BJ (cell line): ENCODE measurements at regions not wholly inside any gene's neighbourhood (a gene's known extent, or its start where the extent isn't known, plus 50 kb on each side); places are given as distances from the start of the nearest gene placed in this dataset.

Experiments used
- CTCF ChIA-PET: fragments of 350-600 bp; formaldehyde crosslinking; extraction: SDS; loops from one replicate; lab custom pipeline; 2021; ENCODE audit warnings: antibody characterized with exemption, inconsistent platforms; lab: Yijun Ruan, JAX
- POLR2A ChIA-PET: fragments of 300-600 bp; sonication (Branson Sonifier 250); formaldehyde crosslinking; extraction: SDS; loops from one replicate; lab custom pipeline; 2021; ENCODE audit warnings: antibody characterized with exemption; lab: Charles Lee
- DNase-seq: peaks from one replicate; pipeline ENCODE4 v3.0.0-alpha.2; 2011; ENCODE audit warnings: low read depth
- H3K27me3 ChIP-seq: 2 replicates; pipeline ENCODE4 v1.6.0; 2011; ENCODE audit warnings: low read length; ENCODE audit not compliant: control insufficient read depth, insufficient read depth
- H3K36me3 ChIP-seq: 2 replicates; pipeline ENCODE4 v1.5.1; 2011; ENCODE audit warnings: low read length; ENCODE audit not compliant: control insufficient read depth, insufficient read depth
- H3K4me3 ChIP-seq: 2 replicates; pipeline ENCODE4 v1.5.1; 2011; ENCODE audit warnings: low read depth, mild to moderate bottlenecking, control low read depth, low read length
- TF ChIP-seq, protein P1 (sequence below): IDR thresholded peaks from 2 replicates; pipeline ENCODE4 v1.5.1; 2011; ENCODE audit warnings: low read depth, mild to moderate bottlenecking, control low read depth, inconsistent platforms, low read length, moderate library complexity; ENCODE audit not compliant: insufficient read depth

DNA sequence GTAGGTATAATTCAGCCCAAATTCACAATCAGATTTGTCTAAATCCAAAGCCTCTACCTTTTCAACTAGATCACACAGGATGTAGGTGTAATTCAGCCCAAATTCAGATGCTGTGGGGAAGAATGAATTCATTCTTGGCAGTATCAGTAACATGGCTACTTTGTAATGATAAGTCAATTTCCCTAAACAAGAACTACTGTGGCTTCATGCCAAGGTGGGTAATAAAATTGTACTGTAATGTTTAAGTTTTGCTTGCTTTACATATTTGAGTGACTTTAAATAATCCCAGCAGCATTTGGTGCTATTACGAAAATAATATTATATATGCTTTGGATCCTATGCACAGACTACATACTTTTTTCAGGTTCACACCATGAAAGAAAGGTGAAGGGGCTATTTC, 239.1 kb downstream of the HDGFL1 start:
- DNase-seq, result no peak
- TF ChIP-seq, protein P1, sequence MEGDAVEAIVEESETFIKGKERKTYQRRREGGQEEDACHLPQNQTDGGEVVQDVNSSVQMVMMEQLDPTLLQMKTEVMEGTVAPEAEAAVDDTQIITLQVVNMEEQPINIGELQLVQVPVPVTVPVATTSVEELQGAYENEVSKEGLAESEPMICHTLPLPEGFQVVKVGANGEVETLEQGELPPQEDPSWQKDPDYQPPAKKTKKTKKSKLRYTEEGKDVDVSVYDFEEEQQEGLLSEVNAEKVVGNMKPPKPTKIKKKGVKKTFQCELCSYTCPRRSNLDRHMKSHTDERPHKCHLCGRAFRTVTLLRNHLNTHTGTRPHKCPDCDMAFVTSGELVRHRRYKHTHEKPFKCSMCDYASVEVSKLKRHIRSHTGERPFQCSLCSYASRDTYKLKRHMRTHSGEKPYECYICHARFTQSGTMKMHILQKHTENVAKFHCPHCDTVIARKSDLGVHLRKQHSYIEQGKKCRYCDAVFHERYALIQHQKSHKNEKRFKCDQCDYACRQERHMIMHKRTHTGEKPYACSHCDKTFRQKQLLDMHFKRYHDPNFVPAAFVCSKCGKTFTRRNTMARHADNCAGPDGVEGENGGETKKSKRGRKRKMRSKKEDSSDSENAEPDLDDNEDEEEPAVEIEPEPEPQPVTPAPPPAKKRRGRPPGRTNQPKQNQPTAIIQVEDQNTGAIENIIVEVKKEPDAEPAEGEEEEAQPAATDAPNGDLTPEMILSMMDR, result no peak
- ChIA-PET CTCF (no interaction called here), POLR2A (no interaction called here)
- Histone ChIP-seq H3K27me3 (no peaks in the 10 kb centered on the region), H3K36me3 (no peaks in the 10 kb centered on the region), H3K4me3 (no peak overlapping the region)

- Histone ChIP-seq H3K27me3 (no peaks in the 10 kb centered on the region), H3K36me3 (no peaks in the 10 kb centered on the region), H3K4me3 (no peak overlapping the region)
- TF ChIP-seq, protein P1, result no peak
- no peak for DNase-seq
- CTCF ChIA-PET, result interaction anchor here (1.1 kb wide), 1 partner anchor 16 kb away, joined by 3 read pairs; no protein-coding TSS in a partner anchor
- POLR2A ChIA-PET, result no interaction called here
Measured at GRCh38 chr6:22809370-22809769, 240.0 kb downstream of the HDGFL1 start.

- DNase-seq, result no peak
- ChIA-PET POLR2A (no interaction called here), CTCF (no interaction called here)
- no peaks in the 10 kb centered on the region for H3K27me3 ChIP-seq
- H3K4me3 ChIP-seq, result no peak overlapping the region
- TF ChIP-seq, protein P1, result no peak
- no peaks in the 10 kb centered on the region for H3K36me3 ChIP-seq
Measured at GRCh38 chr6:22819209-22819608, 249.8 kb downstream of the HDGFL1 start.

- DNase-seq, result no peak
- Histone ChIP-seq H3K36me3 (no peaks in the 10 kb centered on the region), H3K27me3 (no peaks in the 10 kb centered on the region), H3K4me3 (no peak overlapping the region)
- POLR2A ChIA-PET, result interaction anchor here (0.7 kb wide), 1 partner anchor 57 kb away, joined by 3 read pairs; no protein-coding TSS in a partner anchor
- TF ChIP-seq, protein P1, result no peak
- CTCF ChIA-PET, result interaction anchor here (0.6 to 1.1 kb wide), 2 partner anchors 101 to 406 kb away, joined by 3 read pairs; no protein-coding TSS in a partner anchor
Measured at GRCh38 chr6:22821664-22822320, 252.4 kb downstream of the HDGFL1 start.

GRCh38 chr6:22825210-22825609, 255.8 kb downstream of the HDGFL1 start:
- TF ChIP-seq, protein P1, result no peak
- no peak overlapping the region for H3K4me3 ChIP-seq
- POLR2A ChIA-PET, result no interaction called here
- no peaks in the 10 kb centered on the region for H3K36me3 ChIP-seq
- no peaks in the 10 kb centered on the region for H3K27me3 ChIP-seq
- no peak for DNase-seq
- CTCF ChIA-PET, result interaction anchor here (1.0 to 1.4 kb wide), 2 partner anchors 15 to 25 kb away, joined by 3 read pairs; no protein-coding TSS in a partner anchor
